Skeletal muscle satellite cell (primary cell): ENCODE measurements at regions not wholly inside any gene's neighbourhood (a gene's known extent, or its start where the extent isn't known, plus 50 kb on each side); places are given as distances from the start of the nearest gene placed in this dataset.

ENCODE experiments used
- H3K27me3 ChIP-seq: 2 replicates; pipeline ENCODE4 v1.7.0; 2013; ENCODE audit warnings: low read length; ENCODE audit not compliant: control insufficient read depth, insufficient read depth
- H3K36me3 ChIP-seq: 2 replicates; pipeline ENCODE4 v1.7.0; 2013; ENCODE audit warnings: mild to moderate bottlenecking, control low read depth, low read length; ENCODE audit not compliant: insufficient read depth
- H3K4me1 ChIP-seq: 2 replicates; pipeline ENCODE4 v1.7.0; 2013; ENCODE audit warnings: low read length; ENCODE audit not compliant: control insufficient read depth, insufficient read depth
- H3K4me2 ChIP-seq: 2 replicates; pipeline ENCODE4 v1.7.0; 2013; ENCODE audit warnings: mild to moderate bottlenecking, low read length
- H3K4me3 ChIP-seq: 2 replicates; pipeline ENCODE4 v1.7.0; 2013; ENCODE audit warnings: low read length
- H3K9ac ChIP-seq: 2 replicates; pipeline ENCODE4 v1.7.0; 2013; ENCODE audit warnings: mild to moderate bottlenecking, low read depth, low read length, moderate library complexity
- H3K9me3 ChIP-seq: replicated peaks from 2 replicates; pipeline ENCODE4 v1.7.0; 2013; ENCODE audit warnings: mild to moderate bottlenecking, control low read depth, low read length

- H3K27me3 ChIP-seq = no peaks in the 10 kb centered on the region
- H3K4me3 ChIP-seq = no peak overlapping the region
- no peaks in the 10 kb centered on the region for H3K4me1 ChIP-seq
- H3K9ac ChIP-seq = no peak overlapping the region
- no peaks in the 10 kb centered on the region for H3K36me3 ChIP-seq
- no peak overlapping the region for H3K4me2 ChIP-seq
- H3K9me3 ChIP-seq = peaks cover 4% of the 10 kb centered on the region
Observed at GRCh38 chr14:87008965-87009364, 984.0 kb downstream of the GALC start.

GRCh38 chr14:87005280-87005679 is 987.7 kb downstream of the GALC start:
- H3K9me3 ChIP-seq = no peaks in the 10 kb centered on the region
- H3K9ac ChIP-seq = no peak overlapping the region
- H3K27me3 ChIP-seq = no peaks in the 10 kb centered on the region
- H3K4me2 ChIP-seq = no peak overlapping the region
- H3K4me3 ChIP-seq = no peak overlapping the region
- H3K36me3 ChIP-seq = no peaks in the 10 kb centered on the region
- no peaks in the 10 kb centered on the region for H3K4me1 ChIP-seq

- no peak overlapping the region for H3K4me2 ChIP-seq
- no peak overlapping the region for H3K4me3 ChIP-seq
- H3K27me3 ChIP-seq = no peaks in the 10 kb centered on the region
- H3K9me3 ChIP-seq = peaks cover 4% of the 10 kb centered on the region
- H3K4me1 ChIP-seq = no peaks in the 10 kb centered on the region
- H3K36me3 ChIP-seq = no peaks in the 10 kb centered on the region
- no peak overlapping the region for H3K9ac ChIP-seq
Observed at GRCh38 chr14:87002776-87003175, 990.2 kb downstream of the GALC start.

- H3K4me2 ChIP-seq = no peak overlapping the region
- no peak overlapping the region for H3K9ac ChIP-seq
- H3K36me3 ChIP-seq = no peaks in the 10 kb centered on the region
- no peaks in the 10 kb centered on the region for H3K4me1 ChIP-seq
- H3K9me3 ChIP-seq = peaks cover 4% of the 10 kb centered on the region
- no peak overlapping the region for H3K4me3 ChIP-seq
- no peaks in the 10 kb centered on the region for H3K27me3 ChIP-seq
Observed at GRCh38 chr14:87001333-87001732, 991.6 kb downstream of the GALC start.

GRCh38 chr14:87000081-87000480 is 992.9 kb downstream of the GALC start:
- Histone ChIP-seq H3K27me3 (no peaks in the 10 kb centered on the region), H3K4me1 (no peaks in the 10 kb centered on the region), H3K4me2 (no peak overlapping the region), H3K9me3 (peaks cover 4% of the 10 kb centered on the region), H3K4me3 (no peak overlapping the region), H3K36me3 (no peaks in the 10 kb centered on the region), H3K9ac (no peak overlapping the region)

- Histone ChIP-seq H3K27me3 (no peaks in the 10 kb centered on the region), H3K9ac (no peak overlapping the region), H3K4me1 (no peaks in the 10 kb centered on the region), H3K4me3 (no peak overlapping the region), H3K4me2 (no peak overlapping the region), H3K9me3 (peaks cover 4% of the 10 kb centered on the region), H3K36me3 (no peaks in the 10 kb centered on the region)
Observed at GRCh38 chr14:86999036-86999435, 993.9 kb downstream of the GALC start.

GRCh38 chr14:86997271-86997670 is 995.7 kb downstream of the GALC start:
- Histone ChIP-seq H3K4me2 (no peak overlapping the region), H3K27me3 (no peaks in the 10 kb centered on the region), H3K4me1 (no peaks in the 10 kb centered on the region), H3K4me3 (no peak overlapping the region), H3K9ac (no peak overlapping the region), H3K9me3 (peaks cover 4% of the 10 kb centered on the region), H3K36me3 (no peaks in the 10 kb centered on the region)

GRCh38 chr14:86990396-86990795 is 1002.6 kb downstream of the GALC start:
- Histone ChIP-seq H3K9me3 (no peaks in the 10 kb centered on the region), H3K4me1 (no peaks in the 10 kb centered on the region), H3K4me3 (no peak overlapping the region), H3K27me3 (no peaks in the 10 kb centered on the region), H3K9ac (no peak overlapping the region), H3K4me2 (no peak overlapping the region), H3K36me3 (no peaks in the 10 kb centered on the region)

GRCh38 chr14:86989285-86989684 is 1003.7 kb downstream of the GALC start:
- Histone ChIP-seq H3K9ac (no peak overlapping the region), H3K27me3 (no peaks in the 10 kb centered on the region), H3K4me3 (no peak overlapping the region), H3K9me3 (no peaks in the 10 kb centered on the region), H3K36me3 (no peaks in the 10 kb centered on the region), H3K4me1 (no peaks in the 10 kb centered on the region), H3K4me2 (no peak overlapping the region)

GRCh38 chr14:86987966-86988365 is 1005.0 kb downstream of the GALC start:
- Histone ChIP-seq H3K4me2 (no peak overlapping the region), H3K4me3 (no peak overlapping the region), H3K9ac (no peak overlapping the region), H3K27me3 (no peaks in the 10 kb centered on the region), H3K36me3 (no peaks in the 10 kb centered on the region), H3K4me1 (no peaks in the 10 kb centered on the region), H3K9me3 (no peaks in the 10 kb centered on the region)

- H3K4me2 ChIP-seq = no peak overlapping the region
- no peaks in the 10 kb centered on the region for H3K4me1 ChIP-seq
- no peaks in the 10 kb centered on the region for H3K36me3 ChIP-seq
- H3K27me3 ChIP-seq = no peaks in the 10 kb centered on the region
- no peak overlapping the region for H3K9ac ChIP-seq
- H3K4me3 ChIP-seq = no peak overlapping the region
- peaks cover 8% of the 10 kb centered on the region for H3K9me3 ChIP-seq
Observed at GRCh38 chr14:86973177-86973576, 1019.8 kb downstream of the GALC start.

GRCh38 chr14:86971292-86971691 is 1021.7 kb downstream of the GALC start:
- H3K27me3 ChIP-seq = no peaks in the 10 kb centered on the region
- H3K36me3 ChIP-seq = no peaks in the 10 kb centered on the region
- H3K4me1 ChIP-seq = no peaks in the 10 kb centered on the region
- peaks cover 8% of the 10 kb centered on the region for H3K9me3 ChIP-seq
- no peak overlapping the region for H3K9ac ChIP-seq
- no peak overlapping the region for H3K4me2 ChIP-seq
- no peak overlapping the region for H3K4me3 ChIP-seq
